ENCODE measurements at regions not wholly inside any gene's neighbourhood (a gene's known extent, or its start where the extent isn't known, plus 50 kb on each side); places are given as distances from the start of the nearest gene placed in this dataset.
"Not testable (repeated sequence)": the region's sequence is repeated elsewhere in the genome, so short reads cannot be mapped to it uniquely, and the experiment has no call there.

GRCh38 chr20:30405585-30405984 lies 851.9 kb upstream of the DEFB115 start:
- TF ChIP-seq CTCF (conservative IDR thresholded peaks at IDR 0.05; ENCODE audit: low read depth, low read length); EZH2 (IDR thresholded peaks at IDR 0.05; ENCODE audit: borderline replicate concordance, low read depth, low read length, poor library complexity, severe bottlenecking): not testable (repeated sequence)
